ENCODE measurements at regions not wholly inside any gene's neighbourhood (a gene's known extent, or its start where the extent isn't known, plus 50 kb on each side); places are given as distances from the start of the nearest gene placed in this dataset.

DNA sequence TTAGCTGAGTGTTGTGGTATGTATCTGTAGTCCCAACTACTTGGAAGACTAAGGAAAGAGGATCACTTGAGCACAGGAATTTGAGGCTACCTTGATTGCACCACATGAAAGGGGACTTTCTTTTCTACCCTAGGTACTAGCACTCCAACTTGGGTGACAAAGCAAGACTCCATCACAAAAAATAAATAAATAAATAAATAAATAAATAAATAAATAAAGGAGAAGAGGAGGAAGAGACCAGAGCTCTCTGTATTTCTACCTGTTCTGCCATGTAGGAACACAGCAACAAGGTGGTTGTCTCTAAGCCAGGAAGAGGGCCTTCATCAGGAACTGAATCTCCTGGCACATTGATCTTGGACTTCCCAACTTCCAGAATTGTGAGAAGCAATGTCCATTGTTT, 118.6 kb downstream of the HMHB1 start:
- TF ChIP-seq, protein P1, sequence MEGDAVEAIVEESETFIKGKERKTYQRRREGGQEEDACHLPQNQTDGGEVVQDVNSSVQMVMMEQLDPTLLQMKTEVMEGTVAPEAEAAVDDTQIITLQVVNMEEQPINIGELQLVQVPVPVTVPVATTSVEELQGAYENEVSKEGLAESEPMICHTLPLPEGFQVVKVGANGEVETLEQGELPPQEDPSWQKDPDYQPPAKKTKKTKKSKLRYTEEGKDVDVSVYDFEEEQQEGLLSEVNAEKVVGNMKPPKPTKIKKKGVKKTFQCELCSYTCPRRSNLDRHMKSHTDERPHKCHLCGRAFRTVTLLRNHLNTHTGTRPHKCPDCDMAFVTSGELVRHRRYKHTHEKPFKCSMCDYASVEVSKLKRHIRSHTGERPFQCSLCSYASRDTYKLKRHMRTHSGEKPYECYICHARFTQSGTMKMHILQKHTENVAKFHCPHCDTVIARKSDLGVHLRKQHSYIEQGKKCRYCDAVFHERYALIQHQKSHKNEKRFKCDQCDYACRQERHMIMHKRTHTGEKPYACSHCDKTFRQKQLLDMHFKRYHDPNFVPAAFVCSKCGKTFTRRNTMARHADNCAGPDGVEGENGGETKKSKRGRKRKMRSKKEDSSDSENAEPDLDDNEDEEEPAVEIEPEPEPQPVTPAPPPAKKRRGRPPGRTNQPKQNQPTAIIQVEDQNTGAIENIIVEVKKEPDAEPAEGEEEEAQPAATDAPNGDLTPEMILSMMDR (IDR thresholded peaks at IDR 0.05) = no peak
- no peak for TF ChIP-seq POLR2A (IDR thresholded peaks at IDR 0.05)
